ENCODE measurements at regions not wholly inside any gene's neighbourhood (a gene's known extent, or its start where the extent isn't known, plus 50 kb on each side); places are given as distances from the start of the nearest gene placed in this dataset.
A peak's percentile ranks its signal among the peaks of the same experiment; 100 is the strongest.

DNA sequence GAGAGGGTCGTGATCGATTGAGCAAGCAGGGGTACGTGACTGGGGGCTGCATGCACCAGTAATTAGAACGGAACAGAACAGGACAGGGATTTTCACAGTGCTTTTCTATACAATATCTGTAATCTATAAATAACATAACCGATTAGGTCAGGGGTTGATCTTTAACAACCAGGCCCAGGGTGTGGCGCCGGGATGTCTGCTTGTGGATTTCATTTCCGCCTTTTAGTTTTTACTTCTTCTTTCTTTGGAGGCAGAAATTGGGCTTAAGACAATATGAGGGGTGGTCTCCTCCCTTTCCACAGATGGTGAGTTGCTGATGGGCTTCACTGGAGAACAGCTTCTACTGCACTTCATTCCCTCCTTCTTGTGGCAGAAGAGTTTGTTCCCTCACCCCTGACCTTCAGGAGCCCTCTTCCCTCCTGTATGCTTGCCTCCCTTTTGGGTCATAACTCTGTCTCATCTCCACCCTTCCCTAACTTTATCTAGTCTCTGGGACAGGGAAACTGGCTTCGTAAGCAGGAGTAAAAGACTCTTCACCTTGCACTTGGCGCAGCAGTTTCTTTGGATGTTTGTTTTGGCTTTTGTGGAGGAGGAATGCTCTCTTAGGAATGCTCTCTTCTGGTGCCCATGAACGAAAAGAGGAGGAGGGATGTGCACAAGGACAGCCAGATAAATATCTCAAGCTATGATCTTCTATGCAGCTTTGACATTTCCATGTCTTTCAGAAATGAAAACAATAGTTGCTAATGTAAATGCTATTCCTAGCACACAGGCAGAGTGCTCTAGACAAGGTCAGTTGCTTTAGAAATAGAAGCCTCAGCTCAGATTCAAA, 139.8 kb upstream of the RPS23 start:
- no peak for DNase-seq (ENCODE audit: missing footprints)
- no peak for ATAC-seq
- intact Hi-C loops (cut with DNase I): no loop called here

DNA sequence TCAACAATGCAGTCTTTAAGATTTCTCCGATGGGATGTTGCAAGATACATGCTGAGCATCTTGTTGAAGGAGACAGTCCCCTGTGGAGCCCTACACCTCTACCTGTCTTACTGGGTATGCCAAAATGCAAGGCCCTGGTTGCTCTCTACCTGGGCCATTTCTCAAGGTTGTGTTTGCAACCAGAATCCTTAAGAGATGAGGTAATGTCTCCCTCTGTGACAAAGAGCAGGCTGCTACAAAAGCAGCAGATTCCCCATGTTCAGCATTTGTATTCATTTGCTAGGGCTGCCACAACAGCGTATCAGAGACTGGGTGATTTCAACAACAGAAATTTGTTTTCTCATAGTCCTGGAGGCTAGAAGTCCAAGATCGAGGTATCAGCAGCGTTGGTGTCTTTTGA, 138.4 kb upstream of the RPS23 start:
- intact Hi-C loops (cut with DNase I): no loop called here
- DNase-seq (ENCODE audit: missing footprints): no peak
- ATAC-seq: no peak

DNA sequence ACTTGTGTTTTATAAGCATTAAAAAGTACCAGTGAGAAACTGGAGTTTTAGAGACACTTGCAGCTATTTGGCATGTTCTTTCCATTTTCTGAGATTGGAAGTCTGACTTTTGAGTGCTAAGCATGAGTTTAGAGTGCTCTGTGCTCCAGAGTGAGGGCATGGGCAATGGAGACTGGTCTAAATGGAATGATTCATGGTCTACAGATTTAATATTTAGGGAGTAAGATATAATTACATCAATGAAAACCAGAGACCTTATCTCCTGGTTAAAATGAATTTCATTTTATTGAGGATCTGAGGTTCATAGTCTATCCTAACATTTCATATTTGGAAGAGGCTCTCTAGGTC, 135.9 kb upstream of the RPS23 start:
- DNase-seq (ENCODE audit: missing footprints) (no peak), ATAC-seq (no peak)
- intact Hi-C loops (cut with DNase I): no loop called here

DNA sequence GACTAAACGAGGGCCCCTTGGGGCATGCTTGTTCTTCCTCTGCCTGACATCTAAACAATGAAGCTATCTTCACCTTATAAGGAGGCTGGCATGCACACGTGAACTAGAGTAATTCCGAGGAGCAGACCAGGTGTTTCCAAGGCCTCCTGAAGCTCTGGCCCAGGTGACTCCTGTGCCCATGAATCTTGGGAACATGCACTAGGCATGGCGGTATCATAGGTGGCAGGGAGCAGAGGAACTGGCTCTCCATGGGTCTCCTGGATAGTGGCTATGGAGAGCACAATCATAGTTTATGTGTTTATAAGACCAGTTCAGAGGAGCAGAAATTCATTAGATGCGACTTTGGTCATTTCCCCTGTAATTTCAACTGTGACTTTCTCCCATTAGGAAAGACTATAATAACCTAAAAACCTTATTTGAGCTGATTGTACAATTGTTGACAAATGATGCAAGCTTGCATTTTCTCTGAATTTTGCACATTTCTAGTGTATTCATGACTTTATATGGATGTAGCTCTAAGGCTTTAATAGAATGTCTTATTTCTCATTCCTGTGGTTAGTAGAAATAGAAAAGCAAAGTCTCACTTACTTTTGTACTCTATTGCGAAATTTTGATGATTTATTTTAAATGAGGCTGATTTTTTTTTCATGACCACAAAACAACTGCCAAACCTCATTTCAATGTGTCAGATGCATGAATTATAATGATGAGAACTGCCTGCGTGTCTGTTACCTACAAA, 135.3 kb upstream of the RPS23 start:
- ATAC-seq (no peak), DNase-seq (ENCODE audit: missing footprints) (no peak)
- intact Hi-C loops (cut with DNase I): no loop called here

DNA sequence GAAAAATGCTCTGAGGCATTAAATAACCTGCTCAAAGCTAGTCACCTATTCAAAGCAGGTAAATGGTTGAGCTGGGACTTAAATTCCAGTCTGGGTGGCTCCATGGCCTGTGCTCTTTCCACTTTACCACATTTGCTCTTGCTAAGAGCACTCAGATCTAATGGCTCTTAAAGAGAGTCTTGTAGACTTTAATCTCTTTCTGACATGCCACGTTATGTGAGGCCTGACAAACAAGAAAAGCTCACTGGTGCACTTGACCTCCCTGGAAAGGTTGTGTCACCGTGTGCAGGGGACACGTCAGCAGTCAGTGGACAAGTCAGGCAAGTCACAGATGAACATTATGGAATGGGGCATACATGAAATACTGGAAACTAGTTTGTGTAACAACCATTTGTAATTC, 129.9 kb upstream of the RPS23 start:
- DNase-seq (ENCODE audit: missing footprints) (no peak), ATAC-seq (no peak)
- intact Hi-C loops (cut with DNase I): no loop called here

- intact Hi-C loops (cut with DNase I): no loop called here
- ATAC-seq (no peak), DNase-seq (ENCODE audit: missing footprints) (no peak)
Measured at GRCh38 chr5:82406205-82406773, 128.1 kb upstream of the RPS23 start.

DNA sequence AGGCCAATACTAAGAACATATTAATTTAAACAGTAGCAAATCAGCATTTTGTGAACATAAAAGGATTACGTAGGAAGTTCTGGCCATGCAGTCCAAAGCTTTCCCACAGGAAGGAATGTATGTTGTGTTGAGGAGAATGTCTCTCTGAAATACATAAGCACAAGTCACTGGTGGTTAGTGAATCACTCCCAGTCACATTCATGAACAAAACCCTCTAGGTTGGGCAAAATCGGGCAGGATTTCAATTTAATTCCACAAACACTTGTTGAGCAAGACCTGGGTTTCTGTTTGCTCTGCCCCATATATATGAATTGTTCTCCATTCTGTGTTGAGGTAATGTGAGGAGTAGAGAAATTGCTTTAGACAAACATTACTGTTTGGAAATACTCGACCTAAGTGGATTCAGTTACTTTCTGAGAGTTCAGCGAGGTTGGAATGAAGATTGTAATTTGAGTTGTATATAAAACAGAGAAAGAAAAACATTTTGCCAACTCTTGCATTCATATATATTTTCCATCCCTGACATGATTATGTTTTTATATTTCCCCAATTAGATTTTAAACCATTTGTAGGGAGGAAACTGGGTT, 127.6 kb upstream of the RPS23 start:
- DNase-seq (ENCODE audit: missing footprints): no peak
- ATAC-seq: no peak
- intact Hi-C loops (cut with DNase I): no loop called here

DNA sequence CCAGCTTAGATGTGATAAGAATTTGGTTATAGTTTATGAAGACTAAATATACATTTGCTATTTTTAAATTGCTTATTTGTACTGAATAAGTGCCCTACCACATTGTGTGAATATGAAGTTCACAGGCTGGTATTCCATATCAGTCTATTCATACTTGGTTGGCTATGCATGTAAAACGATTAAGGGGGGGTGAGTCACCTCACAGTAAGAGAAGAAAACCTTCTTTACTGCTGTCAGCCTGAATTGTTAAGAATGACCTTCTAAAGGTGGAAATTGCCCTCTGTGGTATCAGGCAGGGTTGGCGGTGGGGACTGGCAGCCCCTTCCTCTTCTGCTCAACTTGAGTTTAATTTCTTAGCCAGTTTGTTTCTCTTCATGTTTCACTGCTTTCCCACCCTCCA, 127.0 kb upstream of the RPS23 start:
- no peak for ATAC-seq
- intact Hi-C loops (cut with DNase I): no loop called here
- DNase-seq (ENCODE audit: missing footprints): no peak

GRCh38 chr5:82404382-82404945, 126.3 kb upstream of the RPS23 start:
- ATAC-seq: no peak
- DNase-seq (ENCODE audit: missing footprints): no peak
- intact Hi-C loops (cut with DNase I): no loop called here

DNA sequence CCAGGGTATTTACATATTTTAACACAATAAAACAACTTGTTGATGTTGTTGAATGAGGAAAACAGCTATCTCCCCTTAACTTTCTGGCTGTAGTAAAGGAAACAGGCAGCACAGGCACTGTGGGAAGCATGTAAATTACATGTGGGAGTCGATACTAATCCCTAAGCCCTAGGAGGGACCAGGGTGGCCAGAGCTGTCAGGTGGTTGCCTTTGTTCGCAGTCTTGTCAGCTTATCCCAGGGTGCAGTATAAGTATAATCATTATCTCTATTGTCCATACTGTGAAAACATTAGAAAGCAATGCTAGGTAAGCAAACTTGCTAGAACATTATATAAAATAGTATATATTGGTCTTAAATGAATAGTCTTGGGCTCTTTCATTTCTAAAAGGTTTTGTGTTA, 125.6 kb upstream of the RPS23 start:
- DNase-seq (ENCODE audit: missing footprints): no peak
- ATAC-seq: no peak
- intact Hi-C loops (cut with DNase I): no loop called here

DNA sequence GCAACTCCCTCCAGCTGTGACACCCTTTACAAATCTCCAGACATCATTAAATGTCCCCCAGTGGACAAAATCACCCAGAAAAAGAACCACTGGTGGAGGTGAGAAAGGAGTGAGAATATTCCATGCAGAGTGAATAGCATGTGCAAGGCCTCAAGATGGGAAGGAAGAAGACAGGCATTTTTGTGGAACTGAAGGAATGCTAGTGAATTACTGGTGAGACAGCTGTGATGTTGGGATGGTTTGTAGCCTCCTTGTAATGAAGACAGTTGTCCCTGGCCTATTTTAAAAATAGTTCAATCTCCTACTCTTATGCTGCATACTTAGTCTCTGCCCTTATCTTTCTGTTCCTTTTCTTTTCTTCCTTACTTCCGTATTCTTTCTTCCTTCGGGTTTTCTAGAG, 124.9 kb upstream of the RPS23 start:
- intact Hi-C loops (cut with DNase I): no loop called here
- ATAC-seq: no peak

DNA sequence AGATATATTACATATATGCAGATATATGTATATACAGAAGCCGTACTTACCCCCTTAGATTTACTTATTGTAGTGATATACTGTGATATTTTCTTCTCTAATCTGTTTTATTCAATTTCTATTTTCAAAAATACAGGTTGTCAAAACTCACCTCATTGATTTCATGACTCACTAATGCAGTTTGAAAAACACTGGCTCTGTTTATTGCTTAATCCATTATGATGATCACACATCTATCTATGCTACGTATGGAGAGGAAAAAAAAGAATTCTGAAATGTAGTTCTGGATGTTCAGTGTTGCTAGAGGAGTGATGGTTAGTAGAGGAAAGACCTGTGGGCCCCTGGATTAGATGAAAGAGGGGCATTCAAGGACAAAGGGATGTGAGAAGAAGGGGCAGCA, 121.0 kb upstream of the RPS23 start:
- intact Hi-C loops (cut with DNase I): no loop called here
- ATAC-seq (no peak), DNase-seq (ENCODE audit: missing footprints) (no peak)

More for the DNA sequence above, 124.9 kb upstream of the RPS23 start:
- DNase-seq (ENCODE audit: missing footprints): no peak

GRCh38 chr5:82397741-82398320, 119.7 kb upstream of the RPS23 start:
- ATAC-seq (no peak), DNase-seq (ENCODE audit: missing footprints) (no peak)
- intact Hi-C loops (cut with DNase I): no loop called here

DNA sequence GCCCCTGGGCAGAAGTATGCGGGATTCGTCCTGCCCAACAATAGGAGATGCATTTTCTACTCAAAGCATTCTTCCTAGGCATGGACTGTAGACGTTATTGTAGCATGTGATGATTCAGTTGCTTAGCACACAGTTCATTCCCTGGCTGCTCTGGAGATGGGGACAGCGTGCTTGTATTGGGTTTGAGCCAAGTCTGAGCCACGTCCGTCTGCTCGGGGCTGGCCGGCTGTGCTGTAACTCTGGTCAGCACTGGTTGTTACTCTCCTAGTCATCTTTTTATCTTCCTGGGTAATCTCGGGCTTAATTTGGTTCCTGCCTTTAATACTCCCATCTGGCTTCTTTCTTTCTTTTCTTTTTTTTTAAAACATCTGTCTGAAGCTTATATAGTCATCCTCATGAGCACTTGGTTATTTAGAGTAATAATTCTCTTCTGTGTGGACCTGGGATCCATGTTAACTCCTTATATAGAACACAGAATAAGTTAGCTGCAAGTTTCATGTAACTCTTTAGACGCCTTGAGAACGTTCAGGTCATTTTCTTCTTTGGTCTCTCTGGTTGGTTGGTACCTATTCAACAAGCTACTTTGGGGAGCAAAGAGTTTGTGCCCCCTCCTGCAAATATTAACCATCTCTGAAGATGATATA, 118.8 kb upstream of the RPS23 start:
- intact Hi-C loops (cut with DNase I): no loop called here
- DNase-seq (ENCODE audit: missing footprints): peak; percentile 84
- ATAC-seq: peak; percentile 98

DNA sequence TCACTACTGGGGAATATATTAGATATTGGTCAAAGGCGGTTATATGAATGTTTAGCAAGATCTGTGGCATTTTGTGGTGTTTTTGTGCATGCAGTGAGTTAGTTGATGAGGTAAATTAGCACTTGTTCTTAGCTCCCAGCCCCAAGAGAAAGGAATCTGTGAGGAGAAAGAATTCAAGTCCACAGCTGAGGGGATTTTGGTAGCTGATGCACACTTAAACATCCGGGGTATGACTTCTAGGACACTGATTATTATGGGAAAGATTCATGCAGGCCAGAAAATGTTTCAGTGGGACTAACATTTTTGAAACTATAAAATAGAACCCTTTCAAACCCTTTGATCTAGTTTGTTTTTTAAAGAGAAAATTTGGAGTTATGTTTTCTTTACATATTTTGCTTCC, 118.2 kb upstream of the RPS23 start:
- DNase-seq (ENCODE audit: missing footprints) (no peak), ATAC-seq (no peak)
- intact Hi-C loops (cut with DNase I): no loop called here

DNA sequence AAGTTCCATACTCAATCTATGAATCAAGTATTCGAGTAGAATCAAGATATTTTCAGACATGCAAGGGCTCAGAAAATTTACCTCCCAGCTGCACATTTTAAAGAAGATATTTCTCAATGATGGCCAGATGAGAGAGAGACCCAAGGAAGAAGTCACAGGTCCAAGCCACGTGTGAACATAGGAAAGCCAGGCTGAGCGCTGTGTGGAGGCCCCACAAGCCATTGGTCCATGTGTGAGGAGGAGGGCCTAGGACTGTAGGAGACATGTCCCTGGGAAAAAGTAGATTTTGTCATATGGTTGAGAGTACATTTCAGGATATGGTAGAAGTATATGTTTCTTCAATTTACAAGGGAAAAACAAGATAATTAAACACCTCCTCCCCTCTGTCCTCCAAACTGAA, 115.8 kb upstream of the RPS23 start:
- ATAC-seq (no peak), DNase-seq (ENCODE audit: missing footprints) (no peak)
- intact Hi-C loops (cut with DNase I): no loop called here

DNA sequence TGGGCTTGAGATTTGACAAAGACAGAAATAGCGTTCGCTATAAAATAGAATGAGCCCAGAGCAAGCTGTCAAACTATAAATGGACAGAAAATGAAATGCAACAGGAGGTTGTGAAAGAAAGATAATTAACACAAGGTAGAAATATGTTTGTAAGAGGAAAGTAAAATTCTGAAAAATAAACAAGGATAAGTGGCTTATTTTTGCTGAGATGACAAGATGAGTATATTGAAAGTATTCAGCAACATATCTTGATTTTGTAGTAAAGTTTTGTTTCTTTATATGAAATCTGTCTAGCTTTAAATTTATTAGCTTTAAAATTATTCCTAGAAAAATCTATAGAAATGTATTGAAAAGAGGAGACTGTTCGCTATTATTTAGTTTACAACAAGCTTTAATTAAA, 111.9 kb upstream of the RPS23 start:
- ATAC-seq: no peak
- intact Hi-C loops (cut with DNase I): no loop called here
- no peak for DNase-seq (ENCODE audit: missing footprints)

- DNase-seq (ENCODE audit: missing footprints) (no peak), ATAC-seq (no peak)
- intact Hi-C loops (cut with DNase I): no loop called here
Measured at GRCh38 chr5:82389347-82389746, 111.2 kb upstream of the RPS23 start.

DNA sequence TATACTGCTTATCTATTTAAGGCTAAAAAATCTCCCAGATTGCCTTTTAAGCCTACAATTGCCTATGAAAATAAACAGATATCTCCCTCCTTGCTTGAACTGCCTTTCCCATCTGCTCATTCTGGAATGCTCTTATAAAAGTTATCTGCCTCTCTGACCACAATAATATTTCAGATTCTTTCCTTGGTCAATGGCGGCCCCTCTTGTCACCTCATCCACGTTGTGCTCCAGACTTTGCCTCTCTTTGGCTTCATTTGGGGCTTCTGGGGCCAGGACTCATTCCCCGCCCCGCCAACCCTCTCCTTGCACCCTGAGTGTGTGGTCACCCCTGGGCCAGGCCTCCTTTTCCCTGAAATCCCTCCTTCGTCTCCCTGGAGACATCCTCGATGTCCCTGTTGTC, 110.0 kb upstream of the RPS23 start:
- ATAC-seq: no peak
- intact Hi-C loops (cut with DNase I): no loop called here

More for the DNA sequence above, 110.0 kb upstream of the RPS23 start:
- DNase-seq (ENCODE audit: missing footprints): no peak
